Upper lobe of left lung (tissue), 4 donors: ENCODE measurements at regions not wholly inside any gene's neighbourhood (a gene's known extent, or its start where the extent isn't known, plus 50 kb on each side); places are given as distances from the start of the nearest gene placed in this dataset.

Source experiments
- EP300 ChIP-seq, 4 donors: sonication (generic); formaldehyde crosslinking; IDR thresholded peaks; one replicate each; pipeline ENCODE4 v1.5.1; 2017; ENCODE audit warnings: antibody characterized with exemption in 4 of 4, control low read depth in 2 of 4
- POLR2A ChIP-seq, 4 donors: fragments of 450-650 bp; IDR thresholded peaks; one replicate each; pipeline ENCODE4 v1.5.1; 2016 to 2017; ENCODE audit warnings: antibody characterized with exemption in 4 of 4, mild to moderate bottlenecking in 2 of 4
- POLR2AphosphoS5 ChIP-seq, 2 donors: sonication (generic); formaldehyde crosslinking; IDR thresholded peaks; one replicate each; pipeline ENCODE4 v1.5.1; 2017; ENCODE audit warnings: antibody characterized with exemption in 2 of 2
- TF ChIP-seq, protein P1 (sequence below), 6 experiments: fragments of 450-650 bp in 4 of 6; fragments of 200-600 bp in 2 of 6; sonication (generic) in 2 of 6; IDR thresholded peaks; one replicate each; pipeline ENCODE4 v1.5.1; 2016 to 2019; ENCODE audit warnings: antibody characterized with exemption in 6 of 6

GRCh38 chr2:78832481-78832880 lies 193.0 kb upstream of the REG3G start:
- TF ChIP-seq, protein P1, sequence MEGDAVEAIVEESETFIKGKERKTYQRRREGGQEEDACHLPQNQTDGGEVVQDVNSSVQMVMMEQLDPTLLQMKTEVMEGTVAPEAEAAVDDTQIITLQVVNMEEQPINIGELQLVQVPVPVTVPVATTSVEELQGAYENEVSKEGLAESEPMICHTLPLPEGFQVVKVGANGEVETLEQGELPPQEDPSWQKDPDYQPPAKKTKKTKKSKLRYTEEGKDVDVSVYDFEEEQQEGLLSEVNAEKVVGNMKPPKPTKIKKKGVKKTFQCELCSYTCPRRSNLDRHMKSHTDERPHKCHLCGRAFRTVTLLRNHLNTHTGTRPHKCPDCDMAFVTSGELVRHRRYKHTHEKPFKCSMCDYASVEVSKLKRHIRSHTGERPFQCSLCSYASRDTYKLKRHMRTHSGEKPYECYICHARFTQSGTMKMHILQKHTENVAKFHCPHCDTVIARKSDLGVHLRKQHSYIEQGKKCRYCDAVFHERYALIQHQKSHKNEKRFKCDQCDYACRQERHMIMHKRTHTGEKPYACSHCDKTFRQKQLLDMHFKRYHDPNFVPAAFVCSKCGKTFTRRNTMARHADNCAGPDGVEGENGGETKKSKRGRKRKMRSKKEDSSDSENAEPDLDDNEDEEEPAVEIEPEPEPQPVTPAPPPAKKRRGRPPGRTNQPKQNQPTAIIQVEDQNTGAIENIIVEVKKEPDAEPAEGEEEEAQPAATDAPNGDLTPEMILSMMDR (IDR thresholded peaks at IDR 0.05): no peak
- TF ChIP-seq POLR2A (IDR thresholded peaks at IDR 0.05): no peak
- no peak for TF ChIP-seq POLR2AphosphoS5 (IDR thresholded peaks at IDR 0.05)
- TF ChIP-seq EP300 (IDR thresholded peaks at IDR 0.05): no peak
